HG03457 (cell line): ENCODE measurements at regions not wholly inside any gene's neighbourhood (a gene's known extent, or its start where the extent isn't known, plus 50 kb on each side); places are given as distances from the start of the nearest gene placed in this dataset.

Experiments
- ATAC-seq: cut with Tn5 transposase; IDR thresholded peaks from one replicate; pipeline ENCODE4 v1.9.1; 2021; ENCODE audit warnings: moderate number of reproducible peaks; ENCODE audit not compliant: unreplicated experiment

- ATAC-seq, result no peak
These were observed 204.0 kb upstream of the BCL6 start for GRCh38 chr3:187949093-187949820.

GRCh38 chr3:187950671-187951070 lies 203.3 kb upstream of the LPP start:
- ATAC-seq, result no peak

GRCh38 chr3:187951452-187952190 lies 202.3 kb upstream of the LPP start:
- ATAC-seq, result no peak

GRCh38 chr3:187952849-187953248 lies 201.1 kb upstream of the LPP start:
- ATAC-seq, result no peak

- no peak for ATAC-seq
These were observed 199.5 kb upstream of the LPP start for GRCh38 chr3:187954516-187954872.

GRCh38 chr3:187954873-187955586 lies 198.9 kb upstream of the LPP start:
- no peak for ATAC-seq

GRCh38 chr3:187955587-187955952 lies 198.4 kb upstream of the LPP start:
- ATAC-seq, result no peak

GRCh38 chr3:187957165-187957581 lies 196.8 kb upstream of the LPP start:
- no peak for ATAC-seq

- ATAC-seq, result no peak
These were observed 196.4 kb upstream of the LPP start for GRCh38 chr3:187957582-187957981.

- ATAC-seq, result no peak
These were observed 195.4 kb upstream of the LPP start for GRCh38 chr3:187958432-187959003.

GRCh38 chr3:187960820-187961219 lies 193.1 kb upstream of the LPP start:
- no peak for ATAC-seq

GRCh38 chr3:187961366-187961765 lies 192.6 kb upstream of the LPP start:
- ATAC-seq, result no peak

GRCh38 chr3:187963003-187963676 lies 190.8 kb upstream of the LPP start:
- no peak for ATAC-seq

GRCh38 chr3:187963677-187964385 lies 190.1 kb upstream of the LPP start:
- no peak for ATAC-seq

GRCh38 chr3:187964760-187965159 lies 189.2 kb upstream of the LPP start:
- no peak for ATAC-seq

- no peak for ATAC-seq
These were observed 187.9 kb upstream of the LPP start for GRCh38 chr3:187966096-187966495.

- ATAC-seq, result no peak
These were observed 187.1 kb upstream of the LPP start for GRCh38 chr3:187966636-187967406.

- no peak for ATAC-seq
These were observed 186.0 kb upstream of the LPP start for GRCh38 chr3:187967993-187968392.

- ATAC-seq, result no peak
These were observed 184.9 kb upstream of the LPP start for GRCh38 chr3:187968883-187969580.
